ENCODE measurements at regions not wholly inside any gene's neighbourhood (a gene's known extent, or its start where the extent isn't known, plus 50 kb on each side); places are given as distances from the start of the nearest gene placed in this dataset.

- TF ChIP-seq GTF3C2 (IDR thresholded peaks at IDR 0.05; ENCODE audit: borderline replicate concordance, extremely low read depth, insufficient read length): no peak
- no peak for TF ChIP-seq IRF1 (CRISPR knock-in tag; IDR thresholded peaks at IDR 0.05; ENCODE audit: borderline replicate concordance)
- no peak for TF ChIP-seq ZNF3 (CRISPR knock-in tag; IDR thresholded peaks at IDR 0.05)
- TF ChIP-seq ZNF699 (CRISPR knock-in tag; IDR thresholded peaks at IDR 0.05; ENCODE audit: insufficient replicate concordance): no peak
- peak; percentile 76 for TF ChIP-seq JUND (IDR thresholded peaks at IDR 0.05; ENCODE audit: borderline replicate concordance, low read depth, low read length)
- TF ChIP-seq JUND (tag; IDR thresholded peaks at IDR 0.05; ENCODE audit: borderline replicate concordance, low read depth, low read length): peak; percentile 57; the same call in 1 of the 3 replicates
- TF ChIP-seq MAX (CRISPR knock-in tag; IDR thresholded peaks at IDR 0.05): no peak
- TF ChIP-seq BRD4 (IDR thresholded peaks at IDR 0.05): no peak
- TF ChIP-seq ZC3H11A (IDR thresholded peaks at IDR 0.05; ENCODE audit: low read depth, low read length): no peak
- no peak for TF ChIP-seq ZNF408 (CRISPR knock-in tag; IDR thresholded peaks at IDR 0.05; ENCODE audit: low read depth)
- peak; percentile 94 for TF ChIP-seq SOX6 (IDR thresholded peaks at IDR 0.05)
- TF ChIP-seq POLR3G (IDR thresholded peaks at IDR 0.05; ENCODE audit: extremely low read depth, insufficient read length, insufficient replicate concordance): no peak
- TF ChIP-seq RCOR1 (IDR thresholded peaks at IDR 0.05; ENCODE audit: borderline replicate concordance in 1 of 2, low read depth in 2 of 2, low read length in 2 of 2): peak in 1 of 2 experiments; percentile 78; a peak in 2 of 4 replicates
- TF ChIP-seq HDAC3 (IDR thresholded peaks at IDR 0.05; ENCODE audit: borderline replicate concordance, partially characterized antibody): peak; percentile 56
- TF ChIP-seq MNT (conservative IDR thresholded peaks at IDR 0.05): peak in 1 of 2 experiments; percentile 38; a peak in 1 of 4 replicates
- no peak for TF ChIP-seq GABPB2 (CRISPR knock-in tag; conservative IDR thresholded peaks at IDR 0.05)
- TF ChIP-seq ZNF512 (tag; IDR thresholded peaks at IDR 0.05): no peak
- TF ChIP-seq XRCC3 (IDR thresholded peaks at IDR 0.05): no peak
- no peak for TF ChIP-seq SRF (CRISPR knock-in tag; IDR thresholded peaks at IDR 0.05)
- TF ChIP-seq CBX8 (IDR thresholded peaks at IDR 0.05; ENCODE audit: borderline replicate concordance, extremely low read depth, low read depth, low read length, poor library complexity, severe bottlenecking): no peak
Observed at GRCh38 chr5:56763711-56764466, 51.5 kb upstream of the MAP3K1 start (continued).

All from K562 (cell line).